GM12865 (cell line): ENCODE measurements at regions not wholly inside any gene's neighbourhood (a gene's known extent, or its start where the extent isn't known, plus 50 kb on each side); places are given as distances from the start of the nearest gene placed in this dataset.
"Not testable (repeated sequence)": the region's sequence is repeated elsewhere in the genome, so short reads cannot be mapped to it uniquely, and the experiment has no call there.

ENCODE experiments used
- DNase-seq: peaks from one replicate; pipeline ENCODE4 v3.0.0; 2010; ENCODE audit warnings: low read depth
- H3K4me3 ChIP-seq: 2 replicates; pipeline ENCODE4 v1.5.1; 2011; ENCODE audit warnings: mild to moderate bottlenecking, low read depth, low read length, control low read depth
- CTCF ChIP-seq: IDR thresholded peaks from 2 replicates; pipeline ENCODE4 v1.5.1; 2011; ENCODE audit warnings: low read length, control low read depth, low read depth, inconsistent platforms; ENCODE audit not compliant: insufficient read depth; ENCODE audit errors: missing control alignments

- TF ChIP-seq CTCF = no peak
- H3K4me3 ChIP-seq = no peak overlapping the region
- no peak for DNase-seq
Observed at GRCh38 chrX:151088221-151088620, 88.2 kb upstream of the GPR50 start.

- no peak for DNase-seq
- TF ChIP-seq CTCF = no peak
- no peak overlapping the region for H3K4me3 ChIP-seq
Observed at GRCh38 chrX:151099001-151099400, 77.4 kb upstream of the GPR50 start.

- no peak for TF ChIP-seq CTCF
- no peak for DNase-seq
- H3K4me3 ChIP-seq = no peak overlapping the region
Observed at GRCh38 chrX:151100799-151101198, 75.6 kb upstream of the GPR50 start.

GRCh38 chrX:151113200-151113599 lies 63.2 kb upstream of the GPR50 start:
- DNase-seq, H3K4me3 ChIP-seq: not testable (repeated sequence)
